Tibial nerve (tissue), 4 donors: ENCODE measurements at regions not wholly inside any gene's neighbourhood (a gene's known extent, or its start where the extent isn't known, plus 50 kb on each side); places are given as distances from the start of the nearest gene placed in this dataset.

Source experiments
- EP300 ChIP-seq, 2 donors: sonication (generic); formaldehyde crosslinking; IDR thresholded peaks; one replicate each; pipeline ENCODE4 v1.6.1; 2017; ENCODE audit warnings: antibody characterized with exemption in 2 of 2, mild to moderate bottlenecking in 1 of 2
- TF ChIP-seq, protein P1 (sequence below), 5 experiments: fragments of 200-600 bp in 3 of 5; fragments of 450-650 bp in 2 of 5; sonication (generic) in 3 of 5; IDR thresholded peaks; one replicate each; pipeline ENCODE4 v1.5.1; 2016 to 2019; ENCODE audit warnings: antibody characterized with exemption in 5 of 5, mild to moderate bottlenecking in 3 of 5, moderate library complexity in 2 of 5

DNA sequence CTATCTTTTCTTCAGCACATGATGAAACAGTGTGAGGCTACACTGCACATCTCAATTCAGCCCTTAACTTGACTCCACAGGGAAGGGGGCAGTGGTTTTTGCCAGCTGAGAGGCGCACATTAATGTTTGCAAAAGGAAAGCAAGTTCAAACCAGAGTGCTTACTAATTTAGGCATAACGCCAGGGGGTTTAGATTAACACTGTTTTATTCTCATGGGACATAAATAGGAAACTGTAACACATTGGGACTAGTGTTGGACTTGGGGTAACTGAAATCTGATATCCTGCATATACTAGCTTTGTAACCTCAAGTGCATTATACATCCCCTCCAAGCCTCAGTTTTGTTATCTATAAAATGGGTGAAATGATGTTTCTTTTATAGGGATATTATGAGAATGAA lies 821.2 kb upstream of the ID2 start:
- TF ChIP-seq, protein P1, sequence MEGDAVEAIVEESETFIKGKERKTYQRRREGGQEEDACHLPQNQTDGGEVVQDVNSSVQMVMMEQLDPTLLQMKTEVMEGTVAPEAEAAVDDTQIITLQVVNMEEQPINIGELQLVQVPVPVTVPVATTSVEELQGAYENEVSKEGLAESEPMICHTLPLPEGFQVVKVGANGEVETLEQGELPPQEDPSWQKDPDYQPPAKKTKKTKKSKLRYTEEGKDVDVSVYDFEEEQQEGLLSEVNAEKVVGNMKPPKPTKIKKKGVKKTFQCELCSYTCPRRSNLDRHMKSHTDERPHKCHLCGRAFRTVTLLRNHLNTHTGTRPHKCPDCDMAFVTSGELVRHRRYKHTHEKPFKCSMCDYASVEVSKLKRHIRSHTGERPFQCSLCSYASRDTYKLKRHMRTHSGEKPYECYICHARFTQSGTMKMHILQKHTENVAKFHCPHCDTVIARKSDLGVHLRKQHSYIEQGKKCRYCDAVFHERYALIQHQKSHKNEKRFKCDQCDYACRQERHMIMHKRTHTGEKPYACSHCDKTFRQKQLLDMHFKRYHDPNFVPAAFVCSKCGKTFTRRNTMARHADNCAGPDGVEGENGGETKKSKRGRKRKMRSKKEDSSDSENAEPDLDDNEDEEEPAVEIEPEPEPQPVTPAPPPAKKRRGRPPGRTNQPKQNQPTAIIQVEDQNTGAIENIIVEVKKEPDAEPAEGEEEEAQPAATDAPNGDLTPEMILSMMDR (IDR thresholded peaks at IDR 0.05) = no peak
- TF ChIP-seq EP300 (IDR thresholded peaks at IDR 0.05) = no peak
